ENCODE measurements at regions not wholly inside any gene's neighbourhood (a gene's known extent, or its start where the extent isn't known, plus 50 kb on each side); places are given as distances from the start of the nearest gene placed in this dataset.

DNA sequence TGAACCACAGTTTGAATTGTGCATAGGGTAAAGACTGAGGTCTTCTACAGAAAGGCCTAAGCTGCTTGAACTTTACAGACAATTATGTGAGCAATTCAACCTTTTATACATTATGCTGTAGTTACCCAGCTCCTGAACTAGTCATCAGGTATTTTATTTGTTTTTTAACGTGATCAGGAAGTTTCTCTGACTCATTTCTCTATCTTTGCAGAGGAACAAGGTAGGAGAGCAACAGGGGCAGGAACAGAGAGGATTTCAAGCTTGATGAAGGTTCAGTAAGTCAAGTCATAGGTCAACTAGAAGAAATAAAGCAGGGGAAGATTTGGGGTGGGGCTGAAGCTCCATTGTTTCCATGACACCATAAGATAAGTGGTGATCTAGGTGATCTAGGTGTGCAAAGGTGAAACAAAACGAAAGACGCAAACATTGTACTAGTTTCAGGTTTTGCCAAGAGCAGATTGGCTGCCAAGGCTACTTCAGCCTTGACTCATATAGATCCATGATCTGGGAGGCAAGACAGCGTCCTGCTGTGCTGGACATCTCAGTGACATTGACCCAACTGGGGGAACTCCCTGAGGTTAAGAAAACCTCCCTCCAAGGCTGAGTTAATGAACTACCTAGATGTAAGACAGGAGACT is 198.1 kb downstream of the DAD1 start:
- no peak for TF ChIP-seq MAX (IDR thresholded peaks at IDR 0.05)
- no peak for TF ChIP-seq YY1 (IDR thresholded peaks at IDR 0.05; ENCODE audit: low read depth)
- no peak for TF ChIP-seq CREB1 (IDR thresholded peaks at IDR 0.05; ENCODE audit: low read depth)
- TF ChIP-seq REST (IDR thresholded peaks at IDR 0.05; ENCODE audit: low read depth), result no peak
- TF ChIP-seq EP300 (IDR thresholded peaks at IDR 0.05; ENCODE audit: borderline replicate concordance), result no peak
- no peak for TF ChIP-seq NFIC (IDR thresholded peaks at IDR 0.05)
- TF ChIP-seq RAD21 (IDR thresholded peaks at IDR 0.05; ENCODE audit: low read depth), result no peak
- TF ChIP-seq, protein P1, sequence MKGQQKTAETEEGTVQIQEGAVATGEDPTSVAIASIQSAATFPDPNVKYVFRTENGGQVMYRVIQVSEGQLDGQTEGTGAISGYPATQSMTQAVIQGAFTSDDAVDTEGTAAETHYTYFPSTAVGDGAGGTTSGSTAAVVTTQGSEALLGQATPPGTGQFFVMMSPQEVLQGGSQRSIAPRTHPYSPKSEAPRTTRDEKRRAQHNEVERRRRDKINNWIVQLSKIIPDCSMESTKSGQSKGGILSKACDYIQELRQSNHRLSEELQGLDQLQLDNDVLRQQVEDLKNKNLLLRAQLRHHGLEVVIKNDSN (IDR thresholded peaks at IDR 0.05), result no peak
- no peak for TF ChIP-seq CEBPB (IDR thresholded peaks at IDR 0.05)
- no peak for TF ChIP-seq TEAD4 (IDR thresholded peaks at IDR 0.05)
- TF ChIP-seq TAF1 (IDR thresholded peaks at IDR 0.05; ENCODE audit: low read depth), result no peak
- no peak for TF ChIP-seq ZBTB7A (IDR thresholded peaks at IDR 0.05; ENCODE audit: low read depth)
